Jurkat, Clone E6-1 (cell line): ENCODE measurements at regions not wholly inside any gene's neighbourhood (a gene's known extent, or its start where the extent isn't known, plus 50 kb on each side); places are given as distances from the start of the nearest gene placed in this dataset.
"Not testable (repeated sequence)": the region's sequence is repeated elsewhere in the genome, so short reads cannot be mapped to it uniquely, and the experiment has no call there.

Source experiments
- DNase-seq: peaks from one replicate; pipeline ENCODE4 v3.0.0-alpha.2; 2011; ENCODE audit warnings: low read depth, low spot score
- H3K4me3 ChIP-seq: 2 replicates; pipeline ENCODE4 v1.5.1; 2011; ENCODE audit warnings: mild to moderate bottlenecking, low read length, control low read depth, moderate library complexity

DNA sequence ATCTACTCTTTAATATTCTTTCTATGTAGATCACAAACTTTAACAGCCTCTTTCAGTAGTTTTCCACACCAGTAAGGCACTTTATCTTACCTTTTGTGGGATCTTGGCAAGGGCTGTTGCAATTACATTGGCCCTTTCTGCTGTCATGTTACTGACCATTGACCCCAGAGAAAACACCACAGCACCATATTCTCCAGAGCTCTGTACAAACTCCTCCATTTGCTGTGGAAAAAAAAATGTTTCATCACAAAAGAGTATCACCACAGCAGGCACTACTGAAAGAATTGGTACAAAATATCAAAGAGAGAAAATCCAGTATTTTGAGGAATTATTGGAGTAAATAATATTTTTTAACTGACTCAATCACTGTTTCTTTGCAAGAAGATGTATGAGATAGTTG, 62.3 kb upstream of the UGT2A3 start:
- DNase-seq, H3K4me3 ChIP-seq: not testable (repeated sequence)

- not testable (repeated sequence) for DNase-seq, H3K4me3 ChIP-seq
These were observed 66.4 kb upstream of the UGT2A3 start for GRCh38 chr4:69017986-69018385.

GRCh38 chr4:69019538-69020461, 68.2 kb upstream of the UGT2A3 start:
- not testable (repeated sequence) for DNase-seq, H3K4me3 ChIP-seq

DNA sequence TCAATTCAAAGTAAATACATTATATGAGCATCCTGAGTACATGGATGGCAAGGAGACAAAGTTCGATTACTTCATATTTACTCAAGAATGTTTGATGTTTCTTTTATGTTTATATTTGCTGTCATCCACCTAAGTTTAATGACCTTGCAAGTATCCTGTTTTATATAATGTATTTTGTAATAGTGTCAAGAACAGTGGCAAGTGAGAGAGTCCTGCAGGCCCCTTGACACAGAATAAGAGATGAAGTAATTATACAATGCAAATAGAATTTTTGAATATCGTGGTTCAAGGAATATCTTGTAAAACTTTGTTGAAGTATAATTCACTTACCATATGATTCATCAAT, 68.8 kb upstream of the UGT2A3 start:
- not testable (repeated sequence) for H3K4me3 ChIP-seq, DNase-seq

DNA sequence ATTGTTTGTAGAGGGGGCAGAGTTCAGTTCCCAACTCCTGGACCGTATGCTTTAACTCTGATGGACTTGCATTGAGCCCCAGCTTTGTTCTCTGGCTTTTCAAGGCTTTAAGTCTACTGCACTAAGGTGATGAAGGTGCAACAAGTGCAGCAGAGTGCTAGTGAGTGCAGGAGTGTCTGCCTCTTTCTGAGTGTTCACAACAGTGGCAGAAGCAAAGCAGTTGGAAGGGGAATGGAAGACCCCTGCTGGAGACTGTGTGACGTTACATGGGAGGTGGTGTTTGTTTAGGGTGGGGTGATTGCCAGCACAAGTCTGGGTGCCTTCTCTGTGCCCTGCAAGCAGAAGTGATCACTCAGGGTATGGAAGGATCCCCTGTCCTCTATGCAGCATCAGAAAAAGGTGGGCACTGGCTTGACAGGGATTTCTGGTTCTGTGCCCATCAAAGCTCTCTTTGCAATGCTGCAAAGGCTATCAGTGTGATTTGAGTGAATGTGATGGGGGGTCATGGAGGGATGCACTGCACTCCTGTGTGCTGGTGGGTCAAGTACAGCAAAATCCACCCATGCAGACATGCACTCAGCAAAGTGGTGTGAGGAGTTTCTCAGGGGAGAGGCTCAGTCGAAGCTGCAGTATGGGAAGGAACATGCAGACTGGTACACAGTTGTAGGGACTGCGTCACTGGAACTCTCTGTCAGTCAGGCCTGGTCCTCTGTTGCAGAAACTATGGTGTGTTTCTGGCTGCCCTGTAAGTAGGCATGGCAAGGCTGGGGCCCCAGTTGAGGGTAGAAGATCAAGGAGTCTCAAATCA, 70.9 kb upstream of the UGT2B7 start:
- DNase-seq: peak; percentile 15
- H3K4me3 ChIP-seq: no peak overlapping the region

- DNase-seq: no peak
- H3K4me3 ChIP-seq: no peak overlapping the region
These were observed 70.3 kb upstream of the UGT2B7 start for GRCh38 chr4:69025999-69026387.

DNA sequence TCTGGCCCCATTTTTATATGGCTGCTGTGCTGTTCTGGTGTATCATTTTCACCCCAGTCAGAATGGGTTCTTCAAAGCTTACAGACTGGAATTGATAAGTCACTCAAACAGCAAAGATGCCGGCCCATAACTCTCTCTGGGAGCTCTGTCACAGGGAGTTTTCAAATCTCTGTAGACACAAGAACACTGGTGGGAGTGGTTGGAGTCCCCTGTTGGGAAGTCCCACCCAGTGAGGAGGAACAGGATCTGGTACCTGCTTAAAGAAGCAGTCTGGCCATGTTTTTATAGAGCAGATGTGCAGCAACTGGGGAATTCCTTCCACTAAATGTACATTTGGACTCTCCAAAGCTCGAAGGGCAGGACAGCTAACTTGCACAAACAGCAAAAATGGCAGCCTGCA, 69.3 kb upstream of the UGT2B7 start:
- DNase-seq: no peak
- no peak overlapping the region for H3K4me3 ChIP-seq

DNA sequence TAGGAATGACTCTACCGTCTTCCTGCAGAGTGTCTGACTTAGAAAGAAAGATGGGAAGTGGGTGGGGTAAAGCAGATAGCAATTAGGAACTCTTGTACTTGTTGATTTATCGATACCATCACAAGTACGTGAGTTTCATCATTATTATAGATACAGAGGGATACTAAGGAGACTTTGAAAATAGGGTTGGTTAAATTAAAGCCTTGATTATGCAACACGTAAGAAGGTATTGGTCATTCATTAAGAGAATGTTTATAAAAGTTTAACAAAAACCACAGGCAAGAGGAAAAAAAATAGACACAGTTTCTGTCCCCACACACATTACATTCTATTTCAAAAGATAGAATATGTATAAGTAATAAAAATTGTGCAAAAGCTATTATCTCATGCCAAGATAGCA, 65.9 kb upstream of the UGT2B7 start:
- no peak overlapping the region for H3K4me3 ChIP-seq
- DNase-seq: no peak

DNA sequence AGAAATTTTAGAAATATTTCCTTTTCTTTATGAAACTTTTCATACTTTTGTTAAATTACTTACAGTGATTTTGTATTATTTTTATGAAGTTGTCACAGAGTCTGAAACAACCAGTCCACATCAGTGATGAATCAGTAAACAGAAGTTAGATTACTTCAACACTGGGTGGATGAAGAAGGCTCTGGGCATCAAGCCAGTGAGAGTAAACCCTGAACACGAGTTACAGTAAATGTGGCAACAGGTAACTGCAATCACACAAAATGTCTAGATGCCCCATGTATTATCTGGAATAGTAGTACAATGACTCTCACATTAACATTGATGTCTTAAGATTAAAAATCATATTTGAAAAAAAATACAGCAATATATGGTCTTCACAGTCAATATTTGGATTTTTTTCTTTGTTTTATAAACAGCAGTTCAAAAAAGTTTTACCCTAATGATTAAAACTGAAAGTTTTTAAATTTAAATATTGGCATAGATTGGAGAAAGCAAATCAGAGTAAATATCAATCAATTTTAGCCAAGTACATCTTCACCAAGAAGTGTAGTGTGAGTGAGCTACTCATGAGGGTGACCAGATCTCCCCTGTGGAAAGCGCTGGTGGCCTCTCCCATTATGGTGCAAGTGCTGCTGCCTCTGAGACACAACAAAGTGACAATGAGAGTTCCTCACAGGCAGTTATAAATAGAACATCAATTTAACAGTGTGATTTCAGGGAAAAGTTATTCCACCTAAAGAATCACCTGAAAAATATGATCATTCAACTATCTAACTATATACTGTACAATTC, 63.2 kb upstream of the UGT2B7 start:
- DNase-seq: no peak
- no peak overlapping the region for H3K4me3 ChIP-seq

GRCh38 chr4:69034315-69034740, 61.9 kb upstream of the UGT2B7 start:
- not testable (repeated sequence) for DNase-seq, H3K4me3 ChIP-seq

GRCh38 chr4:69038582-69038981, 57.7 kb upstream of the UGT2B7 start:
- no peak overlapping the region for H3K4me3 ChIP-seq
- DNase-seq: no peak

DNA sequence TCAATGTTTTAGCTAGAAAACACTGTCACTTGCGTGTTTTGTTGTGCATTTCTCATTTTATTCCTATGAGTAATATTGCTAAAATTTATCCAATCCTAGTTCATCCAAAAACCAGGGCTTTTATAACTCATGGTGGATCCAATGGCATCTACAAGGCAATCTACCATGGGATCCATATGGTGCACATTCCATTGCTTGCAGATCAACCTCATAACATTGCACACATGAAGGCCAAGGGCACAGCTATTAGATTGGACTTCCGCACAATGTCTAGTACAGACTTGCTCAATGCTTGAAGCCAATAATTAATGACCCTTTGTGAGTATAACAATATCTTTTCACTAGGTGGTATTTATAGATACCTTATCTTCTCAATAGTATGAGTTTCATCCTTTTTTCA, 57.2 kb upstream of the UGT2B7 start:
- DNase-seq: no peak
- no peak overlapping the region for H3K4me3 ChIP-seq

DNA sequence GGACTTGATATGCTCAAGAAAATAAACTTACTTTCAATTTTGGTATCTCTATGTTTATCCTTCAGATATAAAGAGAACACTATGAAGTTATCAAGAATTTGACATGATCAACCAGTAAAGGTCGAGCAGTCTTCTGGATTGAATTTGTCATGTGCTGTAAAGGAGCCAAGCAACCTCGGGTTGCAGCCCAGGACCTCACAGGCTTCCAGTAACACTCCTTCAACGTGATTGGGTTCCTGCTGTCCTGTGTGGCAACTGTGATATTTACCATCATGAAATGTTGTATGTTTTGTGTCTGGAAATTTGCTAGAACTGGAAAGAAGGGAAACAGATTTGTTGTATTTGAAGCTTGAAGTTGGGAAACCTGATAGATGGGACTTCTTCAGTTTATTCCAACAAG, 52.0 kb upstream of the UGT2B7 start:
- no peak overlapping the region for H3K4me3 ChIP-seq
- no peak for DNase-seq
